Astrocyte (in vitro differentiated cells and primary cell): ENCODE measurements at regions not wholly inside any gene's neighbourhood (a gene's known extent, or its start where the extent isn't known, plus 50 kb on each side); places are given as distances from the start of the nearest gene placed in this dataset.

Experiments used
- DNase-seq: peaks from one replicate; pipeline ENCODE4 v3.0.0-alpha.2; 2010; ENCODE audit warnings: low read depth
- FAIRE-seq: peaks from 2 replicates; lab custom pipeline; 2011; peaks lifted over from hg19 to GRCh38; lab: Jason Lieb, UNC
- H2AFZ ChIP-seq: 2 replicates; pipeline ENCODE4 v1.6.0; 2012; ENCODE audit warnings: low read depth, low read length, inconsistent platforms
- H3K27ac ChIP-seq: 2 replicates; pipeline ENCODE4 v1.5.1; 2011; ENCODE audit warnings: low read depth, low read length, inconsistent platforms
- H3K27me3 ChIP-seq: 2 replicates; pipeline ENCODE4 v1.6.0; 2011; ENCODE audit warnings: low read length, inconsistent platforms; ENCODE audit not compliant: insufficient read depth
- H3K36me3 ChIP-seq: 2 replicates; pipeline ENCODE4 v1.5.1; 2011; ENCODE audit warnings: low read length, inconsistent platforms; ENCODE audit not compliant: insufficient read depth
- H3K4me1 ChIP-seq: 2 replicates; pipeline ENCODE4 v1.5.1; 2011; ENCODE audit warnings: low read length, inconsistent platforms; ENCODE audit not compliant: insufficient read depth
- H3K4me2 ChIP-seq: 2 replicates; pipeline ENCODE4 v1.6.0; 2012; ENCODE audit warnings: low read length, inconsistent platforms
- H3K4me3 ChIP-seq: 2 replicates; pipeline ENCODE4 v1.5.1; 2011; ENCODE audit warnings: low read depth, mild to moderate bottlenecking, low read length, inconsistent platforms; ENCODE audit not compliant: insufficient read depth
- H3K79me2 ChIP-seq: 2 replicates; pipeline ENCODE4 v1.6.0; 2012; ENCODE audit warnings: mild to moderate bottlenecking, low read length, inconsistent platforms; ENCODE audit not compliant: insufficient read depth
- H3K9ac ChIP-seq: 2 replicates; pipeline ENCODE4 v1.6.0; 2012; ENCODE audit warnings: mild to moderate bottlenecking, low read length, inconsistent platforms
- H3K9me3 ChIP-seq: 2 replicates; pipeline ENCODE4 v1.5.1; 2012; ENCODE audit warnings: low read depth, mild to moderate bottlenecking, low read length, inconsistent platforms; ENCODE audit not compliant: insufficient read depth
- H4K20me1 ChIP-seq: 2 replicates; pipeline ENCODE4 v1.6.0; 2012; ENCODE audit warnings: low read length, inconsistent platforms; ENCODE audit not compliant: insufficient read depth
- H3K27ac Mint-ChIP-seq: one replicate; pipeline ENCODE4 v1.8.0; 2021; ENCODE audit warnings: mild to moderate bottlenecking, mixed read lengths; ENCODE audit not compliant: unreplicated experiment
- H3K27me3 Mint-ChIP-seq: one replicate; pipeline ENCODE4 v1.8.0; 2021; ENCODE audit warnings: low read depth, mixed read lengths; ENCODE audit not compliant: unreplicated experiment
- H3K36me3 Mint-ChIP-seq: one replicate; pipeline ENCODE4 v1.8.0; 2021; ENCODE audit warnings: low read depth, mixed read lengths; ENCODE audit not compliant: unreplicated experiment
- H3K4me1 Mint-ChIP-seq: one replicate; pipeline ENCODE4 v1.8.0; 2021; ENCODE audit warnings: low read depth, mixed read lengths; ENCODE audit not compliant: unreplicated experiment
- H3K4me3 Mint-ChIP-seq: one replicate; pipeline ENCODE4 v1.8.0; 2021; ENCODE audit warnings: mild to moderate bottlenecking, moderate library complexity, mixed read lengths; ENCODE audit not compliant: unreplicated experiment
- H3K9me3 Mint-ChIP-seq: one replicate; pipeline ENCODE4 v1.8.0; 2021; ENCODE audit warnings: mild to moderate bottlenecking, mixed read lengths; ENCODE audit not compliant: unreplicated experiment
- CTCF ChIP-seq: IDR thresholded peaks from 2 replicates; pipeline ENCODE4 v1.5.1; 2011; ENCODE audit warnings: low read depth, mild to moderate bottlenecking, inconsistent platforms, low read length, moderate library complexity; ENCODE audit not compliant: insufficient read depth
- EZH2 ChIP-seq: IDR thresholded peaks from 2 replicates; pipeline ENCODE4 v1.6.1; 2012; ENCODE audit warnings: mild to moderate bottlenecking, low read length, inconsistent platforms; ENCODE audit not compliant: insufficient read depth

DNA sequence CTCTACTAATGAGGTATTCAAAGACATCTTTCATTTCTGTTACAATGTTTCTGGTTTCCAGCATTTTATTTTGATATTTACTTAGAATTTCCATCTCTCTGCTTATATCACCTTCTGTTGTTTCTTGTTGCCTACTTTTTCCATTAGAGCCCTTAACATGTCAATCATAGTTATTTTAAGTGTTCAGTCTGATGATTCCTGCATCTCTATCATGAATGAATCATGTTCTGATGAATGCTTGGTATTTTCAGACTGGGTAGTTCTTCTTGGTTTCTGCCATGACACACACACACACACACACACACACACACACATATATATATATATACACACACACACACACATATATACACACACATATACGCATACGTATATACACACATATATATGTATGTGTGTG is 486.4 kb upstream of the ISX start:
- TF ChIP-seq EZH2 (no peak), CTCF (no peak)
- H3K36me3 ChIP-seq: no peaks in the 10 kb centered on the region
- no peaks in the 10 kb centered on the region for H3K79me2 ChIP-seq
- peaks cover 2% of the 10 kb centered on the region for H3K9me3 ChIP-seq
- no peak overlapping the region for H3K9ac ChIP-seq
- H4K20me1 ChIP-seq: no peaks in the 10 kb centered on the region
- H3K4me1 ChIP-seq: no peaks in the 10 kb centered on the region
- H3K9me3 Mint-ChIP-seq: peaks cover 5% of the 10 kb centered on the region
- H2AFZ ChIP-seq: no peak overlapping the region
- no peak for DNase-seq
- H3K27ac ChIP-seq: no peak overlapping the region
- no peaks in the 10 kb centered on the region for H3K36me3 Mint-ChIP-seq
- no peaks in the 10 kb centered on the region for H3K27me3 Mint-ChIP-seq
- no peak overlapping the region for H3K27ac Mint-ChIP-seq
- no peak for FAIRE-seq
- no peak overlapping the region for H3K4me2 ChIP-seq
- H3K4me3 Mint-ChIP-seq: no peak overlapping the region
- H3K4me1 Mint-ChIP-seq: peaks cover 5% of the 10 kb centered on the region
- no peaks in the 10 kb centered on the region for H3K27me3 ChIP-seq
- no peak overlapping the region for H3K4me3 ChIP-seq

DNA sequence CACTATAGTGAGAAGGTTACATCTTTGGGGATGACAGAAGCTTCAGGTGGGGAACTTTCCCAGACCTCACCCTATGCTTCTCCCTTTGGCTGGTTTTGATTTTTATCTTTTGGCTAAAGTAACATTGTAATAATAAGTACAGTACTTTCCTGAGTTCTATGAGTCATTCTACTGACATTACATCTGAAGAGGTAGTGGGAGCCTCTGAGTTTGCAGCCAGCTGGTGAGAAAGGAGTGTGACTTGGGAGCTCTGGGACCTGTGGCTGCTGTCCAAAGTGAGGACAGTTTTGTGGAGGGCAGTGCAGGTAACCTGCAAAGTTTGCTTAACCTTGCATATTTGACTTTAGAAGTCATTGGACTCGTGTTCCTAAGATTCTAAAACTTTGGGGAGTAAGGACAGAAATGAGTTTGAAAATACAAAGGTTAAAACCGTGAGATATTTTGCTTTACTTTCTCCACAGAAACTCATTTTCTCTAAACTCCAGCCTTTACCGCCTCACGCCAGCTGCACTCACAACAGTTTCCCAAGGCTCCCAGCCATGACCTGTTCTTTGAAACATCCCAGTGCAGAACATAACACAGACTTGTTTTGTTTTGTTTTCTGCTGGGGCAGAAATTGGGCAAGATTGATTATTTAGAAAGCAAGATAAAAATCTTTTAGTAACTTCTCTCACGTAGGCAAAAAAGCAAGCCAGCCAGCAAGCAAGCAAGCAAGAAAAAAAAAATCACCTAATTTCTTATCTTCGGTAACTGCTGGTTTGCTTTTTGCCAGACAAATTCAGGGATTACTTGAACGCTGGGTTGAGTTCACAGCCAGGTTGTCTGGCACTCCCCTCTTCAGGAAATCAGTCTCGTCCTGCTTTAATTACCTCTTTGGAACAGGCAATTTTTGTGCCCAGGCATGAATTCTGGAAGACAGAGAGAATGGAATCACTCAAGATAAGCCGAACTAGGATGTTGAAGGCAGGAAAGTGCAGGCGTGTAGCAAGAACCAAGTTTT is 478.3 kb upstream of the ISX start:
- H3K9me3 ChIP-seq: peaks cover 3% of the 10 kb centered on the region
- peak overlapping the region; percentile 73 for H3K27ac Mint-ChIP-seq
- no peak for FAIRE-seq

More for the DNA sequence above, 478.3 kb upstream of the ISX start:
- no peak for DNase-seq
- Mint-ChIP-seq H3K4me3 (no peak overlapping the region), H3K27me3 (no peaks in the 10 kb centered on the region), H3K9me3 (peaks cover 5% of the 10 kb centered on the region), H3K36me3 (no peaks in the 10 kb centered on the region), H3K4me1 (peaks cover 13% of the 10 kb centered on the region)
- H3K4me2 ChIP-seq: no peak overlapping the region
- no peaks in the 10 kb centered on the region for H3K36me3 ChIP-seq
- no peak overlapping the region for H2AFZ ChIP-seq
- H3K4me3 ChIP-seq: no peak overlapping the region
- no peaks in the 10 kb centered on the region for H3K27me3 ChIP-seq
- no peak overlapping the region for H3K9ac ChIP-seq
- no peak overlapping the region for H3K27ac ChIP-seq
- no peaks in the 10 kb centered on the region for H4K20me1 ChIP-seq
- H3K79me2 ChIP-seq: no peaks in the 10 kb centered on the region
- no peaks in the 10 kb centered on the region for H3K4me1 ChIP-seq
- no peak for TF ChIP-seq EZH2
- TF ChIP-seq CTCF: no peak
